Thyroid gland (tissue), 4 donors: ENCODE measurements at regions not wholly inside any gene's neighbourhood (a gene's known extent, or its start where the extent isn't known, plus 50 kb on each side); places are given as distances from the start of the nearest gene placed in this dataset.

Experiments used
- DNase-seq, 2 donors: peaks; one replicate each; pipeline ENCODE4 v3.0.0-alpha.2; 2019
- H3K27ac ChIP-seq, 3 donors: fragments of 200-600 bp; sonication (generic); 1 replicate in 2 of 3; 2 replicates in 1 of 3; pipeline ENCODE4 v1.5.1; 2016 to 2019; ENCODE audit warnings: mild to moderate bottlenecking in 1 of 3, moderate library complexity in 1 of 3
- H3K27me3 ChIP-seq: fragments of 200-600 bp; sonication (generic); one replicate; pipeline ENCODE4 v1.5.1; 2019
- H3K36me3 ChIP-seq, 2 donors: fragments of 200-600 bp; sonication (generic); one replicate each; pipeline ENCODE4 v1.5.1; 2016 to 2019
- H3K4me1 ChIP-seq, 2 donors: fragments of 200-600 bp; sonication (generic); one replicate each; pipeline ENCODE4 v1.5.1; 2017 to 2019
- H3K4me3 ChIP-seq, 3 donors: fragments of 200-600 bp; sonication (generic); replicated peaks in 1 of 3; 1 replicate in 2 of 3; 2 replicates in 1 of 3; pipeline ENCODE4 v1.5.1; 2016; ENCODE audit warnings: mild to moderate bottlenecking in 1 of 3
- H3K9me3 ChIP-seq: fragments of 200-600 bp; sonication (generic); one replicate; pipeline ENCODE4 v1.5.1; 2017
- POLR2A ChIP-seq, 2 donors: fragments of 450-650 bp; IDR thresholded peaks; one replicate each; pipeline ENCODE4 v1.6.1; 2017; ENCODE audit warnings: antibody characterized with exemption in 2 of 2, mild to moderate bottlenecking in 2 of 2, moderate library complexity in 1 of 2
- WGBS, 2 donors: methylation state at CpG; one replicate each; pipeline ENCODE4 v1.1.5; 2017; 5-methylcytosine and 5-hydroxymethylcytosine counted together
- intact Hi-C: fragments of 100-400 bp; cut with DNase I; formaldehyde crosslinking; loops from one replicate; pipeline ENCODE4 v1.15.1; 2023
- TF ChIP-seq, protein P1 (sequence below), 6 experiments: fragments of 200-600 bp in 3 of 6; fragments of 450-650 bp in 3 of 6; sonication (generic) in 3 of 6; IDR thresholded peaks; one replicate each; pipeline ENCODE4 v1.5.1; 2016 to 2019; ENCODE audit warnings: antibody characterized with exemption in 6 of 6, mild to moderate bottlenecking in 2 of 6, inconsistent platforms in 1 of 6, moderate library complexity in 1 of 6

DNA sequence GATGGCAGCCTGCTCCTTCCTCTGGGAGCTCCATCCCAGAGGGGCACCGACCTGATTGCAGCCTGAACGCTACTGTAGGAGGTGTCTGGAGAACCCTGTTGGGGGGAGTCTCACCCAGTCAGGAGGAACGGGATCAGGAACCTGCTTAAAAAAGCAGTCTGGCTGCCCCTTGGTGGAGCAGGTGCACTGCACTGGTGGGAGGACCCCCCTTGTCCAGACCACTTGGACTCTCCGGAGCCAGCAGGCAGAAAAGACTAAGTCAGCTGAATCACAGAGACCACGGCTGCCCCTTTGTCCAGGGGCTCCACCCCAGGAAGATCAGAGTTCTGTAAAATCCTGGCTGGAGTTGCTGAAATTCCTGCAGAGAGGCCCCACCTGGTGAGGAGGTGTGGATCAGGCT lies 67.3 kb upstream of the MAGEB18 start:
- no peak for DNase-seq
- TF ChIP-seq, protein P1, sequence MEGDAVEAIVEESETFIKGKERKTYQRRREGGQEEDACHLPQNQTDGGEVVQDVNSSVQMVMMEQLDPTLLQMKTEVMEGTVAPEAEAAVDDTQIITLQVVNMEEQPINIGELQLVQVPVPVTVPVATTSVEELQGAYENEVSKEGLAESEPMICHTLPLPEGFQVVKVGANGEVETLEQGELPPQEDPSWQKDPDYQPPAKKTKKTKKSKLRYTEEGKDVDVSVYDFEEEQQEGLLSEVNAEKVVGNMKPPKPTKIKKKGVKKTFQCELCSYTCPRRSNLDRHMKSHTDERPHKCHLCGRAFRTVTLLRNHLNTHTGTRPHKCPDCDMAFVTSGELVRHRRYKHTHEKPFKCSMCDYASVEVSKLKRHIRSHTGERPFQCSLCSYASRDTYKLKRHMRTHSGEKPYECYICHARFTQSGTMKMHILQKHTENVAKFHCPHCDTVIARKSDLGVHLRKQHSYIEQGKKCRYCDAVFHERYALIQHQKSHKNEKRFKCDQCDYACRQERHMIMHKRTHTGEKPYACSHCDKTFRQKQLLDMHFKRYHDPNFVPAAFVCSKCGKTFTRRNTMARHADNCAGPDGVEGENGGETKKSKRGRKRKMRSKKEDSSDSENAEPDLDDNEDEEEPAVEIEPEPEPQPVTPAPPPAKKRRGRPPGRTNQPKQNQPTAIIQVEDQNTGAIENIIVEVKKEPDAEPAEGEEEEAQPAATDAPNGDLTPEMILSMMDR (IDR thresholded peaks at IDR 0.05): no peak
- intact Hi-C loops: no loop called here
- Histone ChIP-seq H3K4me3 (no peak overlapping the region), H3K9me3 (no peaks in the 10 kb centered on the region), H3K36me3 (no peaks in the 10 kb centered on the region), H3K4me1 (no peaks in the 10 kb centered on the region), H3K27ac (no peak overlapping the region), H3K27me3 (no peaks in the 10 kb centered on the region)
- no CpG with 5 or more reads among the region's 5 CpGs for WGBS, 2 donors

- no peaks in the 10 kb centered on the region for H3K27me3 ChIP-seq
- H3K4me3 ChIP-seq: no peak overlapping the region
- intact Hi-C loops: no loop called here
- WGBS, 2 donors: 67 to 90% methylated on average over 4 to 5 of the region's 10 CpGs
- TF ChIP-seq POLR2A (IDR thresholded peaks at IDR 0.05): no peak
- TF ChIP-seq, protein P1 (IDR thresholded peaks at IDR 0.05): no peak
- no peaks in the 10 kb centered on the region for H3K36me3 ChIP-seq
- no peak overlapping the region for H3K27ac ChIP-seq
- no peak for DNase-seq
- H3K4me1 ChIP-seq: no peaks in the 10 kb centered on the region
- H3K9me3 ChIP-seq: no peaks in the 10 kb centered on the region
These were observed 66.5 kb upstream of the MAGEB18 start for GRCh38 chrX:26071618-26072017.

- intact Hi-C loops: no loop called here
- H3K4me1 ChIP-seq: no peaks in the 10 kb centered on the region
- no peak overlapping the region for H3K27ac ChIP-seq
- TF ChIP-seq POLR2A (IDR thresholded peaks at IDR 0.05): no peak
- TF ChIP-seq, protein P1 (IDR thresholded peaks at IDR 0.05): no peak
- WGBS, 2 donors: 90 to 96% methylated on average over 4 of the region's 4 CpGs
- H3K4me3 ChIP-seq: no peak overlapping the region
- H3K36me3 ChIP-seq: no peaks in the 10 kb centered on the region
- no peaks in the 10 kb centered on the region for H3K27me3 ChIP-seq
- H3K9me3 ChIP-seq: no peaks in the 10 kb centered on the region
- no peak for DNase-seq
These were observed 55.0 kb upstream of the MAGEB18 start for GRCh38 chrX:26083093-26083492.
